Gastrocnemius medialis (tissue), 4 donors: ENCODE measurements at regions not wholly inside any gene's neighbourhood (a gene's known extent, or its start where the extent isn't known, plus 50 kb on each side); places are given as distances from the start of the nearest gene placed in this dataset.

ENCODE experiments used
- ATAC-seq, 2 donors: fragments of 150-250 bp; one replicate each; pipeline ENCODE4 v1.9.1; 2016
- DNase-seq, 2 donors: peaks; one replicate each; pipeline ENCODE4 v3.0.0-alpha.2; 2019
- H3K27ac ChIP-seq, 4 donors: fragments of 200-600 bp; sonication (generic); 1 replicate in 1 of 4; 2 replicates in 3 of 4; pipeline ENCODE4 v1.5.1; 2016 to 2018; ENCODE audit warnings: mild to moderate bottlenecking in 2 of 4, moderate library complexity in 1 of 4
- H3K27me3 ChIP-seq, 3 donors: fragments of 200-600 bp; sonication (generic) in 2 of 3; 1 replicate in 1 of 3; 2 replicates in 2 of 3; pipeline versions ENCODE4 v1.5.1 to v1.6.0; 2016 to 2019; ENCODE audit warnings: mild to moderate bottlenecking in 1 of 3, moderate library complexity in 1 of 3
- H3K36me3 ChIP-seq, 2 donors: fragments of 200-600 bp; sonication (generic) in 1 of 2; one replicate each; pipeline ENCODE4 v1.5.1; 2017 to 2018
- H3K4me1 ChIP-seq, 2 donors: fragments of 200-600 bp; sonication (generic) in 1 of 2; one replicate each; pipeline ENCODE4 v1.5.1; 2016 to 2017; ENCODE audit warnings: mild to moderate bottlenecking in 2 of 2
- H3K4me3 ChIP-seq, 4 donors: fragments of 200-600 bp; sonication (generic) in 3 of 4; 1 replicate in 1 of 4; 2 replicates in 3 of 4; pipeline ENCODE4 v1.5.1; 2016 to 2019; ENCODE audit warnings: mild to moderate bottlenecking in 2 of 4
- H3K9me3 ChIP-seq, 3 donors: fragments of 200-600 bp; sonication (generic) in 2 of 3; 1 replicate in 1 of 3; 2 replicates in 2 of 3; pipeline ENCODE4 v1.5.1; 2016 to 2019
- CTCF ChIP-seq, 5 experiments: fragments of 450-650 bp in 3 of 5; fragments of 200-600 bp in 2 of 5; sonication (generic) in 2 of 5; IDR thresholded peaks in 4 of 5; conservative IDR thresholded peaks in 1 of 5; 1 replicate in 4 of 5; 2 replicates in 1 of 5; pipeline ENCODE4 v1.5.1; 2016 to 2019; ENCODE audit warnings: antibody characterized with exemption in 5 of 5, mild to moderate bottlenecking in 3 of 5, moderate library complexity in 3 of 5
- POLR2A ChIP-seq, 2 donors: fragments of 450-650 bp; IDR thresholded peaks; one replicate each; pipeline ENCODE4 v1.6.1; 2017; ENCODE audit warnings: antibody characterized with exemption in 2 of 2, mild to moderate bottlenecking in 2 of 2, moderate library complexity in 2 of 2
- in situ Hi-C, 4 donors: fragments of 200-750 bp; cut with MboI; loops; one replicate each; pipeline versions ENCODE4 v1.15.0 to v1.8.0; 2017; ENCODE audit warnings: low sequenced_read_pairs in 4 of 4
- intact Hi-C: fragments of 100-400 bp; cut with DNase I; formaldehyde crosslinking; loops from one replicate; pipeline ENCODE4 v1.15.1; 2023; ENCODE audit warnings: low total_unique reads

- Histone ChIP-seq H3K4me1 (no peaks in the 10 kb centered on the region), H3K27me3 (no peaks in the 10 kb centered on the region), H3K9me3 (no peaks in the 10 kb centered on the region), H3K36me3 (no peaks in the 10 kb centered on the region), H3K27ac (no peak overlapping the region), H3K4me3 (no peak overlapping the region)
- intact Hi-C loops (no loop called here), in situ Hi-C loops (no loop called here)
- ATAC-seq (no peak), DNase-seq (no peak)
- TF ChIP-seq CTCF (IDR thresholded peaks at IDR 0.05 in 4 of 5, conservative IDR thresholded peaks at IDR 0.05 in 1 of 5) (no peak), POLR2A (IDR thresholded peaks at IDR 0.05) (no peak)
Observed at GRCh38 chr2:139720056-139720455, 939.9 kb upstream of the NXPH2 start.

- Histone ChIP-seq H3K9me3 (no peaks in the 10 kb centered on the region), H3K36me3 (no peaks in the 10 kb centered on the region), H3K4me1 (no peaks in the 10 kb centered on the region), H3K4me3 (no peak overlapping the region), H3K27me3 (no peaks in the 10 kb centered on the region), H3K27ac (no peak overlapping the region)
- TF ChIP-seq POLR2A (IDR thresholded peaks at IDR 0.05) (no peak), CTCF (IDR thresholded peaks at IDR 0.05 in 4 of 5, conservative IDR thresholded peaks at IDR 0.05 in 1 of 5) (no peak)
- intact Hi-C loops (no loop called here), in situ Hi-C loops (no loop called here)
- ATAC-seq (no peak), DNase-seq (no peak)
Observed at GRCh38 chr2:139704606-139705005, 924.4 kb upstream of the NXPH2 start.

GRCh38 chr2:139694327-139694726 lies 914.1 kb upstream of the NXPH2 start:
- no peaks in the 10 kb centered on the region for H3K27me3 ChIP-seq
- ATAC-seq (no peak), DNase-seq (no peak)
- H3K9me3 ChIP-seq, result no peaks in the 10 kb centered on the region
- intact Hi-C loops (no loop called here), in situ Hi-C loops (no loop called here)
- no peaks in the 10 kb centered on the region for H3K36me3 ChIP-seq
- TF ChIP-seq POLR2A (IDR thresholded peaks at IDR 0.05) (no peak), CTCF (IDR thresholded peaks at IDR 0.05 in 4 of 5, conservative IDR thresholded peaks at IDR 0.05 in 1 of 5) (no peak)
- H3K4me1 ChIP-seq, result no peaks in the 10 kb centered on the region
- H3K4me3 ChIP-seq, result no peak overlapping the region
- H3K27ac ChIP-seq, result no peak overlapping the region

- TF ChIP-seq CTCF (IDR thresholded peaks at IDR 0.05 in 4 of 5, conservative IDR thresholded peaks at IDR 0.05 in 1 of 5), result no peak
- no peak for TF ChIP-seq POLR2A (IDR thresholded peaks at IDR 0.05)
- no peak overlapping the region for H3K27ac ChIP-seq
- in situ Hi-C loops (no loop called here), intact Hi-C loops (no loop called here)
- no peak for ATAC-seq
- H3K36me3 ChIP-seq, result no peaks in the 10 kb centered on the region
- DNase-seq, result no peak
- H3K4me1 ChIP-seq, result no peaks in the 10 kb centered on the region
- H3K4me3 ChIP-seq, result no peak overlapping the region
- H3K9me3 ChIP-seq, result no peaks in the 10 kb centered on the region
- H3K27me3 ChIP-seq, result no peaks in the 10 kb centered on the region
Observed at GRCh38 chr2:139686205-139686604, 906.0 kb upstream of the NXPH2 start.
